Stimulated activated CD4-positive, alpha-beta T cell treated with anti-CD3 and anti-CD28 coated beads, Interleukin-1b, Interleukin-23, amount 100 ng/mL, for 48 hours (primary cell): ENCODE measurements at regions not wholly inside any gene's neighbourhood (a gene's known extent, or its start where the extent isn't known, plus 50 kb on each side); places are given as distances from the start of the nearest gene placed in this dataset.
"Not testable (repeated sequence)": the region's sequence is repeated elsewhere in the genome, so short reads cannot be mapped to it uniquely, and the experiment has no call there.

Experiments used
- DNase-seq: peaks from one replicate; pipeline ENCODE4 v3.0.0-alpha.2; 2020

DNA sequence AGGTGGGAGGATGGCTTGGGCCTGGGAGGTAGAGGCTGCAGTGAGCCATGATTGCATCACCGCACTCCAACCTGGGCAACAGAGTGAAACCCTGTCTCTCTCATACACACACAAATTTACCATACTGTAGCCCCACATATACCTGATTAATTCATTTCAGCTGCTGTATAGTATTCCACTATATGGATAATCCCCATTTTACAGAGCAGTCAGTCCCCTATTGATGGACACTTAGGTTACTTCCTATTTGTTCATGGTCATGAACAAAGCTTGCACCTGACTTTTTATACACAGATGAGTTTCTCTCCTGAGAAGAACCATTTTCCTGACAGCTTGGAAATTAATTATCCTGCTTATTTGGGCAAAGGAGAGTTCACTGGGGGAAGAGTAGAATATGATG is 59.2 kb downstream of the EMX2 start:
- no peak for DNase-seq

- DNase-seq = no peak
Observed at GRCh38 chr10:117603081-117603480, 60.5 kb downstream of the EMX2 start.

DNA sequence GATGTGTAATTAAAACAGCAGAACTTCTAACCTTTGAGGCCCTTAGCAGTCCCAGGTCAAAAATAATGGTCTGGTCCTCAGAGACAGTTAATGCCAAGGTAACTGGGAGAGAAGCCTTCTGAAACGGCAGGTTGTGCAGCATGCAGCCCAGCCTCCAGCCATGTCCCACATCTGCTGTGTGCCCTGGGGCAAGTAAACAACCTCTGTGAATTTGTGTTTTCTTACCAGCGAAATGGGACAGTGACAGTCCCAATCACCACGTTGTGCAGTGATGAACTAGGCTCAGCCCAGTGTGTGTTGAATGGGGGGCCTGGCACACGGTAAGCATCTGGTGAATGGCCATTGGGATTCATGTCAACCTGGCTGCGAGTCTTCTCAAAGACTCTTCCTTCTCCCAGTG is 61.2 kb downstream of the EMX2 start:
- no peak for DNase-seq

- DNase-seq = no peak
Observed at GRCh38 chr10:117609095-117609795, 66.7 kb downstream of the EMX2 start.

DNA sequence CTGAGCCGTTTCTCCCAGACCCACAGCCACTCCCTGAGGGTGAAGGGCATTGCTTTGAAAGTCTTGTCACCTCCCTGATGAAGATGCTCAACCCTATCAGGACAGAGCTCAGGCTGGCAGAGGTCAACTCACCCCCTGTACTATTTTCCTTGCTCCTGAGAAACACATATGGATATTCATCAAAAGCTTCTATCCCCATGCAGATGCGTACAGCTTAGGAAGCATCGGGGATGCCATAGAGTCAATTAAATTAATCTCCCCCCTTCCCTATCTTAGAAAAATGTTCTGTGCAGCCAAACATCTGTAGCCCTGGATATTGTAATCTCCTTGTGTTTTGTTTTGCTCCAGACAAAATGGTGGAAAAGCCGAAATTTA is 67.2 kb downstream of the EMX2 start:
- DNase-seq = no peak

DNA sequence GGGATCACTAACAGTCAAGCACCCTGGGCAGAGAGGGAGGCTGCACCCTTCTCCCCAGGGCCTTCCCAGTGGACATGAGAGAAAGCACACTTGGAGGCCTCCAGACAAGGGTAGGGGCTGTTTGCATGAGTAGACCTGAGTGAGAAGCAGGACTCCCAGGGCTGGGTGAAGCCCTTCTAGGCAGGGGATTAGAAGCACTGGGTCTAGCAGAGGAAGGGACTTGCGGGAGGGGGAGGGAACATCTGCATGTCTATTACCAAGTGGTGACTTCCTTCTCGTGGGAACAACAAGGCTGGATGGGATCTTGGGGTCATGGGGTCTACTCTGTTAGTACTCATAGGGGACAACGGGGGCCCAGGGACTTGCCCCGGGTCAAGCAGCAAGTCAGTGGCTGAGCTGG is 67.8 kb downstream of the EMX2 start:
- DNase-seq = no peak

DNA sequence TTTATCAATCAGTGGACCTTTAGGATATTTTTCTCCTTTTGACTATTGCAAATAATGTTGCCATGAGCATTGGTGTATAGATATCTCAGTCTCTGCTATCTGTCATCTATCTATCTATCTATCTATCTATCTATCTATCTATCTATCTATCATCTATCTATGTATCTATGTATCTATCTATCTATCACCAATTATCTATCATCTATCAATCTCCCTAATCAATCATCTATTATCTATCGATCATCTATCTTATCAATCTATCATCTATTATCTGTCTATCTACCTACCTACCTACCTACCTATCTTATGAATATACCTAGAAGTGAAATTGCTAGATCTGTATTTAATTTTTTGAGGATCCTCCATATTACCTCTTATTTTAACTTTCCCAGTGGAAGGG is 69.6 kb downstream of the EMX2 start:
- DNase-seq = no peak

GRCh38 chr10:117615649-117616048 is 73.1 kb downstream of the EMX2 start:
- no peak for DNase-seq

DNA sequence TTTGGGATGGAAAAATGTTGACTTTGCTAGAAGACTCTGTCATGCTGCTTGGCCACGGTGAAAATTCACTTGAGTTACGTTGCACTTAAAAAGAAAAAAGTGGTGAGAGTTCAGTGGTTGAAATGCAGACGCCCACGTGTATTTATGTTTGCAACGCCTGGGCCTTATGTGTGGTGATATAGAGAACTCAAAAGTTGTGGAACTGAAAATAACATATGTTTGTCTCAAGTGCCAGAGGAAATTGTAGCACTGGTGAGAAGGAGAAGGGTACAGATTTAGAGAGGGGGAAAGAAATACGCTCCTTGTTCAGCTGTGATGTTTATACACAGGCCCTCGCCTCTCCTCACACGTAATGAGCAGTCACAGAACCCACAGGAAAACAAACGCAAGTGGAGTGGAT is 73.6 kb downstream of the EMX2 start:
- no peak for DNase-seq

DNA sequence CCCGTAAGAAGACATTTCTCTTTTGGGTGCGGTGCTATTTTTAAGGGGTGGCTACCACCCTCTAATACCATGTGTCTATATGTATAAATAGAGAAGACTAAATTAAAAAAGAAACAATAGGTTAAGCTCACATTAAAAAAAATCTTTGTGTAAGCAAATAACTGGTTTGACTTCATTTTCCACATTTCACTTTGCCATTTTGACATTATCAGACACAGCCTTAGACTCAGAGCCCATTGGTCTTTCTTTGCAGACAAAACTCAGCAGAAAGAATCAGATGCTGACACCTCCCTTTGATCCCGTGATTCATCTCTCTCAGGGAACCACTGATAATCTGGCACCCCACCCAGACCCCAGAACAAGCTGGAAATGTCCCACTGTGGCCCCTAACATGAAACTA is 74.5 kb downstream of the EMX2 start:
- DNase-seq = no peak

GRCh38 chr10:117617659-117618058 is 75.1 kb downstream of the EMX2 start:
- no peak for DNase-seq

- no peak for DNase-seq
Observed at GRCh38 chr10:117619223-117619622, 76.7 kb downstream of the EMX2 start.

- DNase-seq = no peak
Observed at GRCh38 chr10:117619707-117620405, 77.3 kb downstream of the EMX2 start.

GRCh38 chr10:117621196-117621595 is 78.7 kb downstream of the EMX2 start:
- no peak for DNase-seq

DNA sequence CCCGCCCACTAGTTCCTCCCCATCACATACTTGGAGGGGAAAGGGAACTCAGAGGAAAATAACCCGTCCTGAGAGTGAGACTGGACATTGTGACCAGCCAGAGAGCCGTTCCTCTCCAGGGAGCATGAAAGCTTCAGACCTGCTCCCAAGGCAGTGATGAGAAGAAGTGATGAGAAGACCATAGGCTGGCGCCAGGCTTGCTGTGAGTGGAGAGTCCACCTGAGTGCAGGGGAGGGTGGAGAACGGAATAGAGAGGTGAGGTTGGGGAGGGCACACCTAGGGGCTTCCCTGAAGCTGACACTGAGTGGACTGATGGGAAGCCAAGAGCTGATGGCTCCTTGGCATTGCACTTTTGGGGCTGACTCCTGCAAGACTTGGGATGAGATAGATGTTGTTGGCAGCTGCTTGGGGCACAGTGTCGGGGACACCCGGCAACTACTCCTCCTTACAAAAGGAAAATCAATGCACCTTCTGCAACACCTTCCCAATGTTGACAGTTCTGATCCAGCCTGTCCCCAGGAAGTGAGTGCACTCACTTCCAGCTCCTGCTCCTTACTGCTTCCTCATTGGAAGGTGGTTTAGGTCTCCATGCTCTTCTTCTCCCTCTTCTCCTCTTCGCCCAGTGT is 79.4 kb downstream of the EMX2 start:
- DNase-seq = no peak

- no peak for DNase-seq
Observed at GRCh38 chr10:117622471-117623184, 80.1 kb downstream of the EMX2 start.

- no peak for DNase-seq
Observed at GRCh38 chr10:117626228-117626627, 83.7 kb downstream of the EMX2 start.

- no peak for DNase-seq
Observed at GRCh38 chr10:117627561-117627960, 85.0 kb downstream of the EMX2 start.

DNA sequence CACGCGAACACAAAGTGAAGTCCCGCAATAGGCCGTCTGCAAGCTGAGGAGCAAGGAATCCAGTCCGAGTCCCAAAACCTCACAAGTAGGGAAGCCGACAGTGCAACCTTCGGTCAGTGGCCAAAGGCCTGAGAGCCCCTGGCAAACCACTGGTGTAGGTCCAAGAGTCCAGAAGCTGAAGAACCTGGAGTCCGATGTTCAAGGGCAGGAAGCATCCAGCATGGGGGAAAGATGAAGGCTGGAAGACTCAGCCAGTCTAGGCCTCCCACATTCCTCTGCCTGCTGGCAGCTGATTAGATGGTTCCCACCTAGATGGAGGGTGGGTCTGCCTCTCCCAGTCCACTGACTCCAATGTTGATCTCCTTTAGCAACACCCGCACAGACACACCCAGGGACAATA is 87.2 kb downstream of the EMX2 start:
- DNase-seq = not testable (repeated sequence)

GRCh38 chr10:117631276-117632145 is 89.0 kb downstream of the EMX2 start:
- DNase-seq = no peak

- DNase-seq = no peak
Observed at GRCh38 chr10:117632406-117632805, 89.9 kb downstream of the EMX2 start.

DNA sequence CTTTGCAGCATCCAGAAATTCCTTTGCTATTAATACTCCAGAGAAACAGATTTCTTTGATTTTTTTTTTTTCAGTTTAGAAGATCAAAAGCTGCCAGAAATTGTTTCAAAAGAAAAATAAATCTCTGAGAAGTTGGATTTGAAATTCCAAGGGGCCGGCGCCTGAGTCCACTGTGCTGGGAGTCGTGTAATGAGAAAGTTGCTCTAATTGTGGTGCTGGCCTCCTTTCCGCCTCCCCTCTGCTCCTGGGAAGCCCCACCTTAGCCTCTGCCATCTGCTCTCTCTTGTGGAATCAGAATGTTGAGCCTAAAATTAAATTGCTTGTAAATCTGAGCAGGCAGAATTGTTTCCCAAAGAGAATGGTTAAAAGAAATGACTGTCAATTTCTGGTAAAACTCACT is 93.3 kb downstream of the EMX2 start:
- no peak for DNase-seq

- no peak for DNase-seq
Observed at GRCh38 chr10:117638200-117638599, 95.7 kb downstream of the EMX2 start.
